HG03045 (cell line): ENCODE measurements at regions not wholly inside any gene's neighbourhood (a gene's known extent, or its start where the extent isn't known, plus 50 kb on each side); places are given as distances from the start of the nearest gene placed in this dataset.

ENCODE experiments used
- ATAC-seq: cut with Tn5 transposase; IDR thresholded peaks from one replicate; pipeline ENCODE4 v1.9.1; 2021; ENCODE audit warnings: mild to moderate bottlenecking, moderate library complexity; ENCODE audit not compliant: unreplicated experiment

- no peak for ATAC-seq
Observed at GRCh38 chr4:111812760-111813159, 332.5 kb upstream of the FAM241A start.

DNA sequence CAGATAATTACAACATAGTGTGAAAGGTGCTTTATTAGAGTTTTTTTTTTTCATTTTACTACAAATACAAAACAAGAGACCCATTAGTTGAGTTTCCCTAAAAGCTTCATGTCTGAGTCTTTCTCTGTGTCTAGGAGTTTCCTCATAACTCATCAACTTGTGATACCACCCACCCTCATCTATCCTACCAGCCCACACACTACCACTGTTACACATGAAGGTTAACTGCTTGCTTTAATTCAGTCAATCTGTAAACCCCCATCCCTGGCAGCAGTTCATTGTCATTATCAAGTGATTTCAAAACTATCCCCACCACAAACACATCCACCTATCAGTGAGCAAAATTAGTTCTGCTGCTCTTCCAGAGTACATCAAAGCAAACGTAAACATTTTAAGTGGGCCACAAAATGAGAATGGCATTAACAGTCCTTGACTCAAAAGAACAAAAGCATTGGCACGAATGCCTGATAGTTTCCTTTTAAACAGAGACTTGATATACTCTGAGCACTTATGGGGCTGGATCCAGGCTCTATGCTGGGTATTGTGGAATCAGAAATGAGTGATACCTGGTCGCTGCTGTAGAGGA lies 331.6 kb upstream of the FAM241A start:
- ATAC-seq, result no peak

DNA sequence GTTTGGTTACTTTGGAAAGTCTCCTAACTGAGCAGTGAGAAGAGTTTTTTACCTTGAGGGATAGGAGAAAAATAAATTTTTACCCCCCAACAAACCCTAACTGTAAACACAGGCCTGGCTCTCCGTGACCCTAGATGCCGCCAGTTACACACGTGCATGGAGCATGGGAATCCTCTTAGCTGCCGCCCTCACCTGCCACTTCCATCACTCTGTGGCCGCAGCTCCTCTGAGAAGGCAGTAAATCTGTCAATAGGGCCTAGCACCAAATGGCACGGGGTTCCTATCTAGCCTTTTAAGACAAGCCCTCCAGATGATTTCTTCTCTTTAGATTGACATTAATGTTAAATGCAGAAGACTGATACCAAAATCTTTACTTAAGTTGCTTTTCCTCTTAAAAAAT lies 330.3 kb upstream of the FAM241A start:
- ATAC-seq, result no peak

- ATAC-seq, result no peak
Observed at GRCh38 chr4:111821342-111821741, 323.9 kb upstream of the FAM241A start.

DNA sequence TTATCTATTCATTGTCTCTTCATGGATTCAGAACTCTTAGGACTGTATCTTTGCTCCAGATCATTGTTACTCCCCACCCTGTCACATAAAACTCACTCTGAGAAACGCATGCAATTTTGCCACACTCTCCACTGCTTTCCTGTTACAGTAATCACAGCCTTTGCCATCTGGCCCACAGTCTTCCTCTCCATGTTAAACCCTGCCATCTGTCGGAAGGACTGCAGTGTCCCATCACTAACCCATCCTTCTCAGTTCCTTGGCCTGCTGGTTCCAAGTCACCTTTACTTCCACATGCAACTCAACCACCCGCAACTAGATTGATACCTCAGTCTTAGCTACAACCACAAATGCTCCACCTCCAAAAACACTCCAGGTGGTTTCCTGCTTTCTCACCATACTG lies 308.7 kb upstream of the FAM241A start:
- no peak for ATAC-seq

GRCh38 chr4:111837761-111838160 lies 307.5 kb upstream of the FAM241A start:
- ATAC-seq, result no peak

DNA sequence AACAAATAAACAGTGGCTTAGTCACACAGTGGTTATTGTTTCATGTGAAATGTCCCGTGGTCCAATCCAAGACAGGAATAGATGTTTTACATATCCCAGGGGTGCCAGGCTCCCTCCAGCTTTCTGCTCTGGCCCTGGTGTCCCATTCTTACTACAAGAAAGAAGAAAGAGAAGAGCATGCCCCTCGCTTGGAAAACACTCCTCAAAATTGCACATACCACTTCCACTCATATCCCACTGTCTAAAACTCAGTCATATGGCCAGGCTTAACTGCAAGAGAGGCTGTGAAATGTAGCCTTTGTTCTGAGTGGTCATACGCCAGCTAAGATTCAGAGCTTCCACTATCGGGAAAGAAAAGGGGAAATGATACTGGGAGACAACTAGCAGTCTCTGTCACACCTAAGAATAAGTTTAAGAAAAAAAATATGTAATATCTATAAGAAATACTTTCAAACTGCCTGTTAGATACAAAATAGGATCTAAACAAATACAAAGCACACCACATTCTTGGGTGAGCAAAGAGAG lies 306.8 kb upstream of the FAM241A start:
- no peak for ATAC-seq

GRCh38 chr4:111839141-111839540 lies 306.1 kb upstream of the FAM241A start:
- no peak for ATAC-seq

DNA sequence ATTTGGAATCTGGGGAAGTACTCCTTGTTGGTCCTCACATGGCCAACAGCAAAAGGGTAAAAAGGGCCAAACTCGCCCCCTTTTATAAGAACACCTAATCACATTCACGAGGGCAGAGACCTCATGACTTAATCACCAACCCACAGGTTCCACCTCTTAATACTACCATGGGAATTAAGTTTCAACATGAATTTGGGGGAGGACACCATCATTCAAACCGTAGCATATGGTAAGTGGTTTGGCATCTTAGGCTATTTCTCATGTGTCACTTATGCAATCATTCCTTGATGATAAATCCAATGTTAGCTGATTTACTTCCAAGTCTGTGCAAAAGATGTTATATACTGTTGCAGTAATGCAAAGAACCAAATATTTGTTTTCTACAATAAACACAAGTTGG lies 302.9 kb upstream of the FAM241A start:
- no peak for ATAC-seq

DNA sequence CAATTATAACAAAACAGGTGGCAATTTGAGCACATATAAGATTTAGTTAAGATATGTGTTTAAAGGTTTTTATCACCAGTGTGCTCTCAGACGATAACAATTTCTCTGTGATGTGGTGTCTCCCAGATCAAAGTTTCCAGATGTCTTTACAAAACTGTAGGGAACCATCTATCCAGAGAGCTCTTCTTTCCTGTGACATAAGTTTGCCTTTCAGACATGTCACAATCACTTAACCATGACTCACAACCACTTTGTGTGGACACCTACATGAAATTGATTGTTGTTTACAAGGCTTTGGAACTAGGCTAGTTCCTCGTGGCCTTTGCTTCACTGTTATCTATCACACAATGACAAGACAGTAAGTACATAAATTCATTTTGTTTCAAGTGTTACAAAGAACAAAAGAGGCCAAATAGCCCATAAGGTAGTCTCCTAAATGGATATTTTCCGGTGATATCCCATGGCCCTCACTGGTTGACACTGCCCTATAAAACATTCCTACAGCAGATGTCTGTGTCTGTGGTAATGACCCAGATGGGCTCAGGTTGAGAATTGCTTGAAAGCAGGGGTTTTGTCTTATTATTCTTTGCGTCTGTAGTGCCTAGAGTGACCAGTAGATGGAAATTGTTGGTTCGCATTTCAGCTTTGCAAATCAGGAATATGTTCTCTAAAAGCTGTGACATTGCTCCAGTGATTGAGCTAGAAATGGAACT lies 297.8 kb upstream of the FAM241A start:
- ATAC-seq, result no peak

- no peak for ATAC-seq
Observed at GRCh38 chr4:111849746-111850284, 295.4 kb upstream of the FAM241A start.

GRCh38 chr4:111854494-111855087 lies 290.7 kb upstream of the FAM241A start:
- no peak for ATAC-seq

GRCh38 chr4:111855308-111855707 lies 289.9 kb upstream of the FAM241A start:
- ATAC-seq, result no peak

DNA sequence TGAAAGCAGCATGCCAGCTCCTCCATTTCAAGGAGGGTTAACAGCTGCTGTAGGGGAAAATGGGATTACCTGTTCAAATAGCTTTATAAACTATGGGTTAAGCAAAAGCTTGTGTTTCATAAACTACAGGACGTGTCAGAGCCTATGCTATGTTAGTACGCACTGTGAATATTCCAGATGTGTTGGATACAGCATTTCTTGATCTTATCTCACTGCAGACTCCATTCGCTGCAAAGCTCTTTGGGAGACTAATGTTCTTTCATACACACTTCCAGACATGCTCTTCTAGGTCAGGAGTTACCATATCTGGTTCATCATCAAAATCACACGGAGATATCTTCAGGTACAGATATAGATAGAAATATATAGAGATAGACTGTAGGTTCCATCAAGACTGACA lies 281.2 kb upstream of the FAM241A start:
- ATAC-seq, result no peak

DNA sequence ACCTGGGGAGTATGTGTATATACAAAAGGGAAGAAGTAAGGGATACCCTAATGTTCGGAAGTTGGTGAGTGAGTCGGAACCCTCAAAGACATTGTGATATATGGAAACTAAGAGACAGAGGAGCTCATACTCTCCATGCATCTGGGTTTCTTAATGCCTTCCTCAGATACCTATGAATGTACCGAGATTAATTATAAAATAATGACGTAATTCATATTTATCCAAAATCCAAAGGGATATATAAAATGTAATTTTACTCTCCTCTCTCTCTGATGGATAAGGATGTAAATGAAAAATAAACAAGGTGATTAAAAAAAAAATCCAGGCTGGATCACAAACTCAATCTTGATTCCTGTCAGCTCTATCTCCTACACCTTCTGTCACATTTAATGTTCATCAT lies 275.9 kb upstream of the FAM241A start:
- no peak for ATAC-seq

GRCh38 chr4:111871802-111872201 lies 273.5 kb upstream of the FAM241A start:
- no peak for ATAC-seq

GRCh38 chr4:111873801-111874200 lies 271.5 kb upstream of the FAM241A start:
- ATAC-seq, result no peak

DNA sequence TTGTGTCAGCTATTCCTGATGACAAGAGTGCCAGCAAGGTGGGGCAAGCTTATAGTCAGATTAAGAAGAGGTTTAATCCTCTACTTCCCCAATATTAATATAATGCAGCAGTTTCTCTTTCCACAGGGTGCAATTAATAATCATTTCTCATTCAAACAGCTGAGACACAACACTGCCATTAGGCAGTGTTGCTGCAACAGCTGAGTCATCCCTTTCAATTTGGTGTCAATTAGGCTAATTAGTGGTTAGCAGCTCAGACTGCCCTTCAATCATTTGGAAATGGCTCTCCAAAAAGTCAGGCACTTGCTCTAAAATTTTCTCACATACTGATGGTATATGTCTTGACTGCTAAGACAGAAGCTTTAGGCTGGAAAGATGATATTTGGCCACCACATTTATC lies 265.7 kb upstream of the FAM241A start:
- ATAC-seq, result no peak

GRCh38 chr4:111880116-111880515 lies 265.1 kb upstream of the FAM241A start:
- ATAC-seq, result no peak

DNA sequence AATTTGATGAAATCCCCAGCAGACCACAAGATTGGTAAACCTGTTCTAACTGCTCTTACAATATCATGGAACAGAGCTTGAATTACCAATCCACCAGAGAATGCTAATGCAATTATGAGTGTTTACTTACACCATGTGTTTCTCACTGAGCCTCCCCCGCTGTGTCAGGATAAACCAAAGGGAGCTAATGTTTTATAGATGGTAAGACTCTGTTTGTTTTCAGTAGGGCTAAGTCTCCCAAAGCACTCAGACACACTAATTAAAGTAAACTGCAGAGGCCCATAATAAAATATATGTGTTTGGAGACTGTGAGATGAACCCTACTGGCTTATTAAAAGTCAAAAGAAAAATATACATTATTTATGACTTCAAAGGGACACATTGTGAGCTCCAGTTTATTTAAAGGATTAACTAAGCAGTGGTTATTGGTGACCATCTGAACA lies 261.7 kb upstream of the FAM241A start:
- ATAC-seq, result no peak

- no peak for ATAC-seq
Observed at GRCh38 chr4:111890412-111890811, 254.8 kb upstream of the FAM241A start.

DNA sequence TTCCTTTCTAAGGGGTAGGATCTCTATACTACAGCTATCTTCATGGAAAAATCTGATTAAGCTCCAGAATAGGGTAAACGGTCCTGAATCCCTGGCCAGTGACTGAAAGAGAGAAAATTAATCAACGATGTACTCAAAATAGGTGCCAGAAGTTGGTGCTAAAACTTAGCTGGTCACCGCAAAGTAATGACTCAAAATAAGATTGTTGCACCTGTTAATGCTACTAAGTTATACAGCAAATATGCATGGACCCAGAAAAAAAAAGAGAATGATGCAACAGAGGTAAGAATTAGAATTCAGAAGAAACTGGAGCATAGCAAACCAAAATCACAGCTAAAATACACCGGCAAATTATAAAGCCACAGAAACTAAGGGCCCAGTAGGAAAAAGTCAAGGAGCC lies 239.7 kb upstream of the FAM241A start:
- peak; percentile 67 for ATAC-seq
